HEK293 (cell line): ENCODE measurements at regions not wholly inside any gene's neighbourhood (a gene's known extent, or its start where the extent isn't known, plus 50 kb on each side); places are given as distances from the start of the nearest gene placed in this dataset.

Source experiments
- CTCF ChIA-PET: fragments of 350-600 bp; formaldehyde crosslinking; extraction: SDS; loops from one replicate; lab custom pipeline; 2021; ENCODE audit warnings: antibody characterized with exemption; lab: Yijun Ruan, JAX
- POLR2A ChIA-PET: fragments of 300-600 bp; formaldehyde crosslinking; extraction: SDS; loops from one replicate; lab custom pipeline; 2020; ENCODE audit warnings: antibody characterized with exemption, inconsistent platforms; lab: Yijun Ruan, JAX
- H3K27ac ChIP-seq: fragments of 200-500 bp; sonication (Bioruptor generic); 2 replicates; pipeline ENCODE4 v1.5.1; 2014; ENCODE audit warnings: low read depth, low read length, control low read depth, inconsistent platforms; ENCODE audit errors: extremely low read depth
- H3K36me3 ChIP-seq, 2 experiments: fragments of 200-500 bp in 1 of 2; sonication (Bioruptor generic) in 1 of 2; 1 replicate in 1 of 2; 2 replicates in 1 of 2; pipeline ENCODE4 v1.5.1; 2014 to 2017; ENCODE audit warnings: inconsistent platforms in 2 of 2, low read length in 2 of 2; ENCODE audit not compliant: control insufficient read depth in 2 of 2, insufficient read depth in 1 of 2
- H3K4me1 ChIP-seq: fragments of 200-500 bp; sonication (Bioruptor generic); 2 replicates; pipeline ENCODE4 v1.5.1; 2014; ENCODE audit warnings: mild to moderate bottlenecking, low read length, inconsistent platforms; ENCODE audit not compliant: control insufficient read depth, insufficient read depth
- H3K4me3 ChIP-seq: 2 replicates; pipeline ENCODE4 v1.5.1; 2011; ENCODE audit warnings: low read depth, mild to moderate bottlenecking, control low read depth, low read length, moderate library complexity
- H3K9me3 ChIP-seq: fragments of 200-500 bp; sonication (Bioruptor generic); 2 replicates; pipeline ENCODE4 v1.5.1; 2014; ENCODE audit warnings: low read depth, low read length, inconsistent platforms; ENCODE audit not compliant: control insufficient read depth, insufficient read depth
- BCL11B ChIP-seq: fragments of 450-650 bp; formaldehyde crosslinking; IDR thresholded peaks from 2 replicates; pipeline ENCODE4 v1.5.1; 2016; ENCODE audit warnings: low read depth, missing biosample characterization, missing genetic modification characterization
- BCL6B ChIP-seq: fragments of 450-650 bp; formaldehyde crosslinking; IDR thresholded peaks from 2 replicates; pipeline ENCODE4 v1.5.1; 2017; ENCODE audit warnings: missing biosample characterization, missing genetic modification characterization
- EGR2 ChIP-seq: fragments of 450-650 bp; formaldehyde crosslinking; IDR thresholded peaks from 2 replicates; pipeline ENCODE4 v1.5.1; 2016; ENCODE audit warnings: low read depth, missing biosample characterization, missing genetic modification characterization
- HOXD13 ChIP-seq: sonication (generic); formaldehyde crosslinking; IDR thresholded peaks from 2 replicates; pipeline ENCODE4 v1.8.0; 2022; ENCODE audit warnings: missing genetic modification reagents, borderline replicate concordance
- IKZF3 ChIP-seq: fragments of 450-650 bp; IDR thresholded peaks from 2 replicates; pipeline ENCODE4 v1.5.0; 2018; ENCODE audit warnings: missing biosample characterization, mild to moderate bottlenecking, missing genetic modification characterization, moderate library complexity
- KLF10 ChIP-seq: fragments of 450-650 bp; IDR thresholded peaks from 2 replicates; pipeline ENCODE4 v1.5.1; 2018; ENCODE audit warnings: missing biosample characterization, mild to moderate bottlenecking, missing genetic modification characterization
- PATZ1 ChIP-seq: fragments of 450-650 bp; formaldehyde crosslinking; IDR thresholded peaks from 2 replicates; pipeline ENCODE4 v1.5.1; 2016; ENCODE audit warnings: missing biosample characterization, missing genetic modification characterization
- SCRT2 ChIP-seq: fragments of 450-650 bp; formaldehyde crosslinking; IDR thresholded peaks from 2 replicates; pipeline ENCODE4 v1.5.1; 2016; ENCODE audit warnings: missing biosample characterization, missing genetic modification characterization
- YY2 ChIP-seq: fragments of 450-650 bp; formaldehyde crosslinking; IDR thresholded peaks from 2 replicates; pipeline ENCODE4 v1.5.1; 2016; ENCODE audit warnings: missing biosample characterization, missing genetic modification characterization
- ZBTB11 ChIP-seq: fragments of 450-650 bp; formaldehyde crosslinking; conservative IDR thresholded peaks from 2 replicates; pipeline ENCODE4 v1.5.1; 2016; ENCODE audit warnings: low read depth, missing biosample characterization, missing genetic modification characterization
- ZFP41 ChIP-seq: fragments of 450-650 bp; formaldehyde crosslinking; IDR thresholded peaks from 2 replicates; pipeline ENCODE4 v1.5.1; 2016; ENCODE audit warnings: missing biosample characterization, missing genetic modification characterization, borderline replicate concordance
- ZFP69B ChIP-seq: fragments of 450-650 bp; formaldehyde crosslinking; IDR thresholded peaks from 2 replicates; pipeline ENCODE4 v1.5.1; 2016; ENCODE audit warnings: missing biosample characterization, missing genetic modification characterization
- ZNF157 ChIP-seq: fragments of 450-650 bp; formaldehyde crosslinking; IDR thresholded peaks from 2 replicates; pipeline ENCODE4 v1.5.1; 2016; ENCODE audit warnings: missing biosample characterization, missing genetic modification characterization
- ZNF16 ChIP-seq: fragments of 450-650 bp; formaldehyde crosslinking; IDR thresholded peaks from 2 replicates; pipeline ENCODE4 v1.5.1; 2016; ENCODE audit warnings: low read depth, missing biosample characterization, missing genetic modification characterization
- ZNF214 ChIP-seq: fragments of 450-650 bp; formaldehyde crosslinking; IDR thresholded peaks from 2 replicates; pipeline ENCODE4 v1.5.1; 2017; ENCODE audit warnings: missing biosample characterization, mild to moderate bottlenecking, missing genetic modification characterization, borderline replicate concordance
- ZNF223 ChIP-seq: fragments of 450-650 bp; formaldehyde crosslinking; IDR thresholded peaks from 2 replicates; pipeline ENCODE4 v1.5.1; 2016; ENCODE audit warnings: missing biosample characterization, missing genetic modification characterization
- ZNF248 ChIP-seq: fragments of 450-650 bp; formaldehyde crosslinking; IDR thresholded peaks from 2 replicates; pipeline ENCODE4 v1.5.1; 2017; ENCODE audit warnings: missing biosample characterization, missing genetic modification characterization
- ZNF311 ChIP-seq: fragments of 450-650 bp; formaldehyde crosslinking; IDR thresholded peaks from 2 replicates; pipeline ENCODE4 v1.5.1; 2017; ENCODE audit warnings: missing biosample characterization, missing genetic modification characterization, borderline replicate concordance
- ZNF366 ChIP-seq: fragments of 450-650 bp; formaldehyde crosslinking; conservative IDR thresholded peaks from 2 replicates; pipeline ENCODE4 v1.5.1; 2016; ENCODE audit warnings: missing biosample characterization, missing genetic modification characterization
- ZNF426 ChIP-seq: fragments of 450-650 bp; formaldehyde crosslinking; IDR thresholded peaks from 2 replicates; pipeline ENCODE4 v1.5.1; 2017; ENCODE audit warnings: missing biosample characterization, missing genetic modification characterization, mild to moderate bottlenecking, inconsistent platforms, moderate library complexity
- ZNF521 ChIP-seq: fragments of 450-650 bp; formaldehyde crosslinking; IDR thresholded peaks from 2 replicates; pipeline ENCODE4 v1.5.1; 2017; ENCODE audit warnings: missing biosample characterization, mild to moderate bottlenecking, missing genetic modification characterization
- ZNF555 ChIP-seq: fragments of 450-650 bp; formaldehyde crosslinking; conservative IDR thresholded peaks from 2 replicates; pipeline ENCODE4 v1.5.1; 2017; ENCODE audit warnings: missing biosample characterization, mild to moderate bottlenecking, missing genetic modification characterization, inconsistent platforms
- ZNF585B ChIP-seq: fragments of 450-650 bp; formaldehyde crosslinking; IDR thresholded peaks from 2 replicates; pipeline ENCODE4 v1.5.1; 2016; ENCODE audit warnings: missing biosample characterization, missing genetic modification characterization
- ZNF623 ChIP-seq: fragments of 450-650 bp; formaldehyde crosslinking; IDR thresholded peaks from 2 replicates; pipeline ENCODE4 v1.5.1; 2016; ENCODE audit warnings: missing biosample characterization, missing genetic modification characterization
- ZNF664 ChIP-seq: fragments of 450-650 bp; formaldehyde crosslinking; IDR thresholded peaks from 2 replicates; pipeline ENCODE4 v1.5.1; 2016; ENCODE audit warnings: missing biosample characterization, missing genetic modification characterization
- ZNF670 ChIP-seq: fragments of 450-650 bp; formaldehyde crosslinking; IDR thresholded peaks from 2 replicates; pipeline ENCODE4 v1.5.1; 2016; ENCODE audit warnings: missing biosample characterization, missing genetic modification characterization, low read depth
- ZNF747 ChIP-seq: fragments of 450-650 bp; formaldehyde crosslinking; IDR thresholded peaks from 2 replicates; pipeline ENCODE4 v1.5.1; 2016; ENCODE audit warnings: missing biosample characterization, missing genetic modification characterization
- ZNF776 ChIP-seq: fragments of 450-650 bp; formaldehyde crosslinking; IDR thresholded peaks from 2 replicates; pipeline ENCODE4 v1.5.0; 2017; ENCODE audit warnings: missing biosample characterization, missing genetic modification characterization, borderline replicate concordance
- ZNF830 ChIP-seq: fragments of 450-650 bp; IDR thresholded peaks from 2 replicates; pipeline ENCODE4 v1.5.0; 2018; ENCODE audit warnings: missing biosample characterization, missing genetic modification characterization, low read depth, mild to moderate bottlenecking, moderate library complexity
- ZNF837 ChIP-seq: fragments of 450-650 bp; formaldehyde crosslinking; IDR thresholded peaks from 2 replicates; pipeline ENCODE4 v1.5.1; 2016; ENCODE audit warnings: missing biosample characterization, missing genetic modification characterization
- ZSCAN5A ChIP-seq: fragments of 450-650 bp; formaldehyde crosslinking; IDR thresholded peaks from 2 replicates; pipeline ENCODE4 v1.5.1; 2016; ENCODE audit warnings: missing biosample characterization, missing genetic modification characterization

- Histone ChIP-seq H3K36me3 (no peaks in the 10 kb centered on the region), H3K27ac (no peak overlapping the region), H3K4me3 (no peak overlapping the region), H3K9me3 (no peaks in the 10 kb centered on the region), H3K4me1 (no peaks in the 10 kb centered on the region)
- TF ChIP-seq HOXD13 (CRISPR knock-in tag) (no peak), ZNF670 (tag by site-specific recombination) (no peak), ZNF521 (no peak), BCL6B (no peak), ZNF426 (tag by site-specific recombination) (no peak), YY2 (tag by site-specific recombination) (no peak), ZNF830 (tag by site-specific recombination) (no peak), EGR2 (tag by site-specific recombination) (no peak), ZNF214 (tag by site-specific recombination) (no peak), ZNF747 (no peak), ZNF248 (tag by site-specific recombination) (no peak), ZNF555 (tag by site-specific recombination) (no peak), ZNF157 (no peak), ZBTB11 (tag by site-specific recombination) (no peak), ZFP69B (no peak), BCL11B (tag by site-specific recombination) (no peak), KLF10 (tag by site-specific recombination) (no peak), ZSCAN5A (tag by site-specific recombination) (no peak), ZNF16 (tag by site-specific recombination) (no peak)
- ChIA-PET CTCF (no interaction called here), POLR2A (no interaction called here)
Observed at GRCh38 chr20:50393242-50393641, 116.9 kb upstream of the PTPN1 start.

- CTCF ChIA-PET, result no interaction called here
- POLR2A ChIA-PET, result no interaction called here
- Histone ChIP-seq H3K4me3 (no peak overlapping the region), H3K36me3 (no peaks in the 10 kb centered on the region), H3K27ac (no peak overlapping the region), H3K4me1 (no peaks in the 10 kb centered on the region), H3K9me3 (no peaks in the 10 kb centered on the region)
- no peak for TF ChIP-seq IKZF3 (tag by site-specific recombination)
- TF ChIP-seq ZNF366, result no peak
- no peak for TF ChIP-seq ZNF223 (tag by site-specific recombination)
- TF ChIP-seq ZNF585B, result no peak
- TF ChIP-seq PATZ1 (tag by site-specific recombination), result no peak
- no peak for TF ChIP-seq ZNF664 (tag by site-specific recombination)
- TF ChIP-seq ZNF776 (tag by site-specific recombination), result no peak
- no peak for TF ChIP-seq SCRT2
- TF ChIP-seq ZNF837 (tag by site-specific recombination), result no peak
- TF ChIP-seq ZNF623 (tag by site-specific recombination), result no peak
- TF ChIP-seq ZFP41, result no peak
- TF ChIP-seq ZNF311 (tag by site-specific recombination), result no peak
Observed at GRCh38 chr20:50393990-50394561, 116.1 kb upstream of the PTPN1 start.
